Hepatocyte (in vitro differentiated cells): ENCODE measurements at regions not wholly inside any gene's neighbourhood (a gene's known extent, or its start where the extent isn't known, plus 50 kb on each side); places are given as distances from the start of the nearest gene placed in this dataset.

ENCODE experiments used
- DNase-seq: peaks from one replicate; pipeline ENCODE4 v3.0.0-alpha.2; 2016; ENCODE audit warnings: low spot score
- H2AFZ ChIP-seq: fragments of 200-600 bp; sonication (generic); 2 replicates; pipeline ENCODE4 v1.6.0; 2016; ENCODE audit warnings: antibody characterized with exemption, mild to moderate bottlenecking
- H3K27ac ChIP-seq: fragments of 200-600 bp; sonication (generic); 2 replicates; pipeline ENCODE4 v1.5.1; 2016; ENCODE audit warnings: mild to moderate bottlenecking
- H3K27me3 ChIP-seq: fragments of 200-600 bp; sonication (generic); 2 replicates; pipeline ENCODE4 v1.6.1; 2016
- H3K36me3 ChIP-seq: fragments of 200-600 bp; sonication (generic); replicated peaks from 2 replicates; pipeline ENCODE4 v1.5.1; 2016; ENCODE audit warnings: low read depth; ENCODE audit not compliant: insufficient read depth
- H3K4me1 ChIP-seq: fragments of 200-600 bp; sonication (generic); 2 replicates; pipeline ENCODE4 v1.5.1; 2016; ENCODE audit warnings: mild to moderate bottlenecking, moderate library complexity; ENCODE audit not compliant: insufficient read depth
- H3K4me2 ChIP-seq: fragments of 200-600 bp; sonication (generic); 2 replicates; pipeline ENCODE4 v1.6.0; 2016
- H3K4me3 ChIP-seq: fragments of 200-600 bp; sonication (generic); 2 replicates; pipeline ENCODE4 v1.5.1; 2016; ENCODE audit warnings: mild to moderate bottlenecking
- H3K79me2 ChIP-seq: fragments of 200-600 bp; sonication (generic); 2 replicates; pipeline ENCODE4 v1.6.0; 2017; ENCODE audit warnings: mild to moderate bottlenecking
- H3K9me2 ChIP-seq: fragments of 200-600 bp; sonication (generic); replicated peaks from 2 replicates; pipeline ENCODE4 v1.6.0; 2017; ENCODE audit warnings: mild to moderate bottlenecking; ENCODE audit not compliant: insufficient read depth
- H3K9me3 ChIP-seq: fragments of 200-600 bp; sonication (generic); 2 replicates; pipeline ENCODE4 v1.5.1; 2016; ENCODE audit warnings: low read depth, mild to moderate bottlenecking
- H4K20me1 ChIP-seq: fragments of 200-600 bp; sonication (generic); 2 replicates; pipeline ENCODE4 v1.6.0; 2016; ENCODE audit warnings: mild to moderate bottlenecking; ENCODE audit not compliant: insufficient read depth, poor library complexity, severe bottlenecking
- CTCF ChIP-seq: fragments of 200-600 bp; sonication (generic); IDR thresholded peaks from 2 replicates; pipeline ENCODE4 v1.5.1; 2016; ENCODE audit warnings: antibody characterized with exemption, mild to moderate bottlenecking; ENCODE audit not compliant: poor library complexity
- EZH2 ChIP-seq: fragments of 200-600 bp; sonication (generic); IDR thresholded peaks from 2 replicates; pipeline ENCODE4 v1.6.1; 2016; ENCODE audit warnings: antibody characterized with exemption, mild to moderate bottlenecking, borderline replicate concordance
- EZH2phosphoT487 ChIP-seq: fragments of 200-600 bp; sonication (generic); IDR thresholded peaks from one replicate; pipeline ENCODE4 v1.6.1; 2018; ENCODE audit warnings: antibody characterized with exemption, mild to moderate bottlenecking, low read depth, moderate library complexity; ENCODE audit not compliant: unreplicated experiment, severe bottlenecking
- WGBS: methylation state at CpG from one replicate; pipeline ENCODE4 v1.1.6; 2016; ENCODE audit warnings: low lambda C conversion rate; ENCODE audit errors: missing lambda C conversion rate; 5-methylcytosine and 5-hydroxymethylcytosine counted together

- no peaks in the 10 kb centered on the region for H3K36me3 ChIP-seq
Observed at GRCh38 chr12:46089414-46090162, 99.2 kb upstream of the SCAF11 start.

GRCh38 chr12:46087916-46088439, 97.6 kb upstream of the SCAF11 start:
- WGBS = 79% methylated on average over 1 of the region's 1 CpG
- H3K4me3 ChIP-seq = no peak overlapping the region
- H4K20me1 ChIP-seq = no peaks in the 10 kb centered on the region
- H3K79me2 ChIP-seq = no peaks in the 10 kb centered on the region
- H3K9me3 ChIP-seq = peaks cover 4% of the 10 kb centered on the region
- no peak for DNase-seq
- H2AFZ ChIP-seq = no peak overlapping the region
- no peaks in the 10 kb centered on the region for H3K9me2 ChIP-seq
- no peak overlapping the region for H3K4me2 ChIP-seq
- no peak overlapping the region for H3K27ac ChIP-seq
- TF ChIP-seq CTCF (no peak), EZH2phosphoT487 (no peak), EZH2 (no peak)
- H3K27me3 ChIP-seq = no peaks in the 10 kb centered on the region
- H3K4me1 ChIP-seq = no peaks in the 10 kb centered on the region
- no peaks in the 10 kb centered on the region for H3K36me3 ChIP-seq

More at GRCh38 chr12:46089414-46090162, 99.2 kb upstream of the SCAF11 start:
- Histone ChIP-seq H3K4me1 (no peaks in the 10 kb centered on the region), H3K4me3 (no peak overlapping the region), H3K27ac (no peak overlapping the region), H2AFZ (no peak overlapping the region), H3K27me3 (no peaks in the 10 kb centered on the region), H3K79me2 (no peaks in the 10 kb centered on the region), H3K9me2 (no peaks in the 10 kb centered on the region), H3K4me2 (no peak overlapping the region), H4K20me1 (no peaks in the 10 kb centered on the region), H3K9me3 (peaks cover 4% of the 10 kb centered on the region)
- 74% methylated on average over 5 of the region's 5 CpGs for WGBS
- no peak for DNase-seq
- TF ChIP-seq EZH2phosphoT487 (no peak), EZH2 (no peak), CTCF (no peak)

GRCh38 chr12:46084666-46085631, 94.6 kb upstream of the SCAF11 start:
- no peak for DNase-seq
- no peak overlapping the region for H3K4me2 ChIP-seq
- WGBS = 76% methylated on average over 7 of the region's 7 CpGs

More at GRCh38 chr12:46084666-46085631, 94.6 kb upstream of the SCAF11 start:
- Histone ChIP-seq H3K36me3 (no peaks in the 10 kb centered on the region), H3K9me2 (no peaks in the 10 kb centered on the region), H2AFZ (no peak overlapping the region), H3K4me1 (no peaks in the 10 kb centered on the region), H3K9me3 (peaks cover 4% of the 10 kb centered on the region), H3K27me3 (no peaks in the 10 kb centered on the region), H4K20me1 (no peaks in the 10 kb centered on the region), H3K4me3 (no peak overlapping the region), H3K79me2 (no peaks in the 10 kb centered on the region), H3K27ac (no peak overlapping the region)
- TF ChIP-seq EZH2phosphoT487 (no peak), EZH2 (no peak), CTCF (no peak)
